ENCODE measurements at regions not wholly inside any gene's neighbourhood (a gene's known extent, or its start where the extent isn't known, plus 50 kb on each side); places are given as distances from the start of the nearest gene placed in this dataset.

DNA sequence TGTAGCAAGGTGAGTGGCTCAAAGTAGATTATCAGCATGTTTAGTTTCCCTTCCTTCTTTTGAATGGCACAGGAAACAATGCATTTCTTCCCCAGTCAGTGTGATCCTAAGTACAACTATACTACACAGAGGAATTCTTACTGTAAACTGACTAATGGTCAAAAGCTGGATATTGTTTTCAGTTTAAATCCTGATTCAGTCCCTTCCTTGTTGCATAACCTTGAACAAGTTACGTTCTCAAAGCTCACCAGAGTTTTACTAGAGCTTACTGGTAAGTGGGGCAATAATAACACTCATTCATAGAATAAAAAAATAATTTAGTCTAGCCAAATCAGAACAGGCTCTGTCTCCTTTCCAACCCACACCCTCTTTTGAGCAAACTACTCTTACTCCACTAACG is 180.1 kb downstream of the POSTN start:
- CTCF ChIA-PET: no interaction called here

GRCh38 chr13:37417060-37417441 is 181.5 kb downstream of the POSTN start:
- Histone ChIP-seq H3K36me3 (ENCODE audit: control insufficient read depth in 2 of 2, insufficient read depth in 1 of 2, low read length in 2 of 2) (no peaks in the 10 kb centered on the region), H3K9me3 (ENCODE audit: control insufficient read depth, insufficient read depth, low read depth, low read length) (no peaks in the 10 kb centered on the region), H3K4me3 (ENCODE audit: low read depth, low read length) (no peak overlapping the region), H3K4me1 (ENCODE audit: control insufficient read depth, insufficient read depth, low read length) (no peaks in the 10 kb centered on the region), H3K27ac (ENCODE audit: extremely low read depth, low read depth, low read length) (no peak overlapping the region)
- TF ChIP-seq ZNF560 (tag by site-specific recombination; IDR thresholded peaks at IDR 0.05; ENCODE audit: borderline replicate concordance) (no peak), ZBTB26 (tag by site-specific recombination; optimal IDR thresholded peaks at IDR 0.05) (no peak), ZNF488 (tag by site-specific recombination; IDR thresholded peaks at IDR 0.05) (no peak), GLIS1 (tag by site-specific recombination; IDR thresholded peaks at IDR 0.05) (no peak), ZNF324 (tag by site-specific recombination; IDR thresholded peaks at IDR 0.05) (no peak), ZSCAN4 (tag by site-specific recombination; IDR thresholded peaks at IDR 0.05) (no peak), YY2 (tag by site-specific recombination; IDR thresholded peaks at IDR 0.05) (no peak)
- POLR2A ChIA-PET: no interaction called here
- CTCF ChIA-PET: no interaction called here

More for the DNA sequence above, 180.1 kb downstream of the POSTN start:
- Histone ChIP-seq H3K36me3 (ENCODE audit: control insufficient read depth in 2 of 2, insufficient read depth in 1 of 2, low read length in 2 of 2) (no peaks in the 10 kb centered on the region), H3K4me3 (ENCODE audit: low read depth, low read length) (no peak overlapping the region), H3K9me3 (ENCODE audit: control insufficient read depth, insufficient read depth, low read depth, low read length) (no peaks in the 10 kb centered on the region), H3K27ac (ENCODE audit: extremely low read depth, low read depth, low read length) (no peak overlapping the region), H3K4me1 (ENCODE audit: control insufficient read depth, insufficient read depth, low read length) (no peaks in the 10 kb centered on the region)
- POLR2A ChIA-PET: no interaction called here
- no peak for TF ChIP-seq ZNF555 (tag by site-specific recombination; conservative IDR thresholded peaks at IDR 0.05)
- no peak for TF ChIP-seq PRDM1 (tag by site-specific recombination; IDR thresholded peaks at IDR 0.05)
- no peak for TF ChIP-seq ZNF302 (tag by site-specific recombination; IDR thresholded peaks at IDR 0.05; ENCODE audit: low read depth)
- no peak for TF ChIP-seq ZNF530 (tag by site-specific recombination; IDR thresholded peaks at IDR 0.05; ENCODE audit: low read depth)
- no peak for TF ChIP-seq YY2 (tag by site-specific recombination; IDR thresholded peaks at IDR 0.05)
- no peak for TF ChIP-seq ZNF16 (tag by site-specific recombination; IDR thresholded peaks at IDR 0.05; ENCODE audit: low read depth)
- no peak for TF ChIP-seq ELK4 (IDR thresholded peaks at IDR 0.05; ENCODE audit: borderline replicate concordance, low read depth, low read length)
- no peak for TF ChIP-seq ZNF404 (tag by site-specific recombination; IDR thresholded peaks at IDR 0.05)

GRCh38 chr13:37416291-37417059 is 182.1 kb downstream of the POSTN start:
- Histone ChIP-seq H3K36me3 (ENCODE audit: control insufficient read depth in 2 of 2, insufficient read depth in 1 of 2, low read length in 2 of 2) (no peaks in the 10 kb centered on the region), H3K4me3 (ENCODE audit: low read depth, low read length) (no peak overlapping the region), H3K27ac (ENCODE audit: extremely low read depth, low read depth, low read length) (no peak overlapping the region), H3K9me3 (ENCODE audit: control insufficient read depth, insufficient read depth, low read depth, low read length) (no peaks in the 10 kb centered on the region), H3K4me1 (ENCODE audit: control insufficient read depth, insufficient read depth, low read length) (no peaks in the 10 kb centered on the region)
- POLR2A ChIA-PET: no interaction called here
- CTCF ChIA-PET: no interaction called here
- TF ChIP-seq ZNF341 (tag by site-specific recombination; IDR thresholded peaks at IDR 0.05; ENCODE audit: low read depth): no peak
- no peak for TF ChIP-seq ZFP3 (tag by site-specific recombination; IDR thresholded peaks at IDR 0.05; ENCODE audit: low read depth)
- TF ChIP-seq ZNF362 (tag by site-specific recombination; IDR thresholded peaks at IDR 0.05): no peak
- no peak for TF ChIP-seq ZNF521 (tag by site-specific recombination; IDR thresholded peaks at IDR 0.05)
- no peak for TF ChIP-seq SP3 (tag by site-specific recombination; IDR thresholded peaks at IDR 0.05)
- TF ChIP-seq ZNF146 (tag by site-specific recombination; IDR thresholded peaks at IDR 0.05): no peak
- no peak for TF ChIP-seq ZBTB1 (tag by site-specific recombination; IDR thresholded peaks at IDR 0.05)
- TF ChIP-seq ZNF37A (tag by site-specific recombination; IDR thresholded peaks at IDR 0.05): no peak
- TF ChIP-seq BCL11B (tag by site-specific recombination; IDR thresholded peaks at IDR 0.05; ENCODE audit: low read depth): no peak
- TF ChIP-seq HOXD13 (CRISPR knock-in tag; IDR thresholded peaks at IDR 0.05; ENCODE audit: borderline replicate concordance): no peak

All from HEK293 (cell line).